ENCODE measurements at regions not wholly inside any gene's neighbourhood (a gene's known extent, or its start where the extent isn't known, plus 50 kb on each side); places are given as distances from the start of the nearest gene placed in this dataset.
"Not testable (repeated sequence)": the region's sequence is repeated elsewhere in the genome, so short reads cannot be mapped to it uniquely, and the experiment has no call there.

- DNase-seq (ENCODE audit: low spot score in 2 of 2) = no peak
- Histone ChIP-seq H3K27me3 (no peaks in the 10 kb centered on the region), H3K4me1 (peaks cover 0 to 65% (median 31%) of the 10 kb centered on the region in 4 donors), H3K9me3 (no peaks in the 10 kb centered on the region), H3K36me3 (no peaks in the 10 kb centered on the region), H3K4me3 (no peak overlapping the region), H3K27ac (peak overlapping the region in 2 of 4 donors; percentile 69 to 91)
- WGBS, 2 donors = 65 to 73% methylated on average over 38 of the region's 38 CpGs
- TF ChIP-seq, protein P1, sequence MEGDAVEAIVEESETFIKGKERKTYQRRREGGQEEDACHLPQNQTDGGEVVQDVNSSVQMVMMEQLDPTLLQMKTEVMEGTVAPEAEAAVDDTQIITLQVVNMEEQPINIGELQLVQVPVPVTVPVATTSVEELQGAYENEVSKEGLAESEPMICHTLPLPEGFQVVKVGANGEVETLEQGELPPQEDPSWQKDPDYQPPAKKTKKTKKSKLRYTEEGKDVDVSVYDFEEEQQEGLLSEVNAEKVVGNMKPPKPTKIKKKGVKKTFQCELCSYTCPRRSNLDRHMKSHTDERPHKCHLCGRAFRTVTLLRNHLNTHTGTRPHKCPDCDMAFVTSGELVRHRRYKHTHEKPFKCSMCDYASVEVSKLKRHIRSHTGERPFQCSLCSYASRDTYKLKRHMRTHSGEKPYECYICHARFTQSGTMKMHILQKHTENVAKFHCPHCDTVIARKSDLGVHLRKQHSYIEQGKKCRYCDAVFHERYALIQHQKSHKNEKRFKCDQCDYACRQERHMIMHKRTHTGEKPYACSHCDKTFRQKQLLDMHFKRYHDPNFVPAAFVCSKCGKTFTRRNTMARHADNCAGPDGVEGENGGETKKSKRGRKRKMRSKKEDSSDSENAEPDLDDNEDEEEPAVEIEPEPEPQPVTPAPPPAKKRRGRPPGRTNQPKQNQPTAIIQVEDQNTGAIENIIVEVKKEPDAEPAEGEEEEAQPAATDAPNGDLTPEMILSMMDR (IDR thresholded peaks at IDR 0.05) = no peak
- TF ChIP-seq POLR2A (IDR thresholded peaks at IDR 0.05) = no peak
- no peak for TF ChIP-seq EP300 (IDR thresholded peaks at IDR 0.05)
Measured at GRCh38 chr16:85284141-85284817, 172.0 kb upstream of the CIBAR2 start.

GRCh38 chr16:85285681-85286065, 173.4 kb upstream of the CIBAR2 start:
- H3K9me3 ChIP-seq = no peaks in the 10 kb centered on the region
- TF ChIP-seq, protein P1 (IDR thresholded peaks at IDR 0.05) = no peak
- peak in 1 of 2 donors; percentile 15 for TF ChIP-seq POLR2A (IDR thresholded peaks at IDR 0.05)
- H3K27ac ChIP-seq = peak overlapping the region; percentile 53 to 91 (median 74)
- no peaks in the 10 kb centered on the region for H3K36me3 ChIP-seq
- no peaks in the 10 kb centered on the region for H3K27me3 ChIP-seq
- DNase-seq (ENCODE audit: low spot score in 2 of 2) = no peak
- H3K4me1 ChIP-seq = peaks cover 0 to 70% (median 38%) of the 10 kb centered on the region in 4 donors
- no peak overlapping the region for H3K4me3 ChIP-seq
- 41 to 54% methylated on average over 7 of the region's 7 CpGs for WGBS, 2 donors

GRCh38 chr16:85286066-85286831, 174.0 kb upstream of the CIBAR2 start:
- WGBS, 2 donors = 37 to 41% methylated on average over 29 of the region's 29 CpGs
- no peak overlapping the region for H3K4me3 ChIP-seq
- H3K27me3 ChIP-seq = no peaks in the 10 kb centered on the region
- no peaks in the 10 kb centered on the region for H3K36me3 ChIP-seq
- TF ChIP-seq POLR2A (IDR thresholded peaks at IDR 0.05) (no peak), EP300 (IDR thresholded peaks at IDR 0.05) (peak; percentile 32 to 97)
- H3K27ac ChIP-seq = peak overlapping the region; percentile 71 to 93 (median 85)
- DNase-seq (ENCODE audit: low spot score in 2 of 2) = peak; percentile 63 to 72
- no peaks in the 10 kb centered on the region for H3K9me3 ChIP-seq
- peaks cover 0 to 76% (median 44%) of the 10 kb centered on the region in 4 donors for H3K4me1 ChIP-seq

DNA sequence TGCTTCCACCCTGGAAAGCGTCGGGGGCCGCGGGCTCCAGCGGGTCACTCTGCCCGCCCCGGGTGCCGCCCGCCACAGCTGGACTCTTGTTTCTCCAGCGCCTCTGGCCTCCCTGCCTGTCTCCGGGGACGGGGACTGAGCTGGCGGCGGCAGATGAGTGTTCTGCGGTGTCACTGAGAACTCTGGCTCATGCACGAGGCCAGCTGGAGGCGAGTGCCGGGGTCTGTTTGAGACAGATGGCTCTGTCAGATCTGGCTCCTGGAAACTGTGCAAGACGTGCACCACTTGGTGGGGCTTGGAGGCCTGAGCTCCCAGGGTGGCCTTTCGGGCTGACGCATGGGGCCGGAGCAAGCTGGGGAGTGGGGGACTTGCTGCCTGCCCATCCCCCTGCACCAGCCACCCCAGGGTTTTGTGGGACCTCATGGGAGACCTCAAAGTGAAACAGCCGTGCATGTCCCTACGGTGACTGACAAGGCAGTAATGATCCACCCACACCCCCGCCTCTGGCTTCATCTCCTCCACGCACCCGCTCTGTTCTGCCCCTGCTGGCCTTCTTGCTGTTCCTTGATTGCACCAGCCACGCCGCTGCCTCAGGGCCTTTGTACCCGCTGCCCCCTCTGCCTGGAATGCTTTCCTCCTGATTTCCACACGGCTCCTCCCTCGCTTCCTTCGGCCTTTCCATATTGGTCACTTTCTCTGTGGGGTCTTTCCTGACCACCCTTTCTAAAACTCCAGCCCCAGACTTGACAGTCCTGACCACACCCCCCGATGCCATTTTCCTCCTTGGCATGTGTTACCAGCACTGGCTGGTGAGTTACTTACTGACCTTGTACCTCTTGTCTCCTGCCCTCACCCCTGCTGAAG, 174.9 kb upstream of the CIBAR2 start:
- DNase-seq (ENCODE audit: low spot score in 2 of 2) = peak in 1 of 2 donors; percentile 37
- WGBS, 2 donors = 54 to 55% methylated on average over 29 to 31 of the region's 34 CpGs
- H3K36me3 ChIP-seq = no peaks in the 10 kb centered on the region
- TF ChIP-seq, protein P1 (IDR thresholded peaks at IDR 0.05) = no peak
- TF ChIP-seq POLR2A (IDR thresholded peaks at IDR 0.05) (no peak), EP300 (IDR thresholded peaks at IDR 0.05) (peak in 1 of 2 donors; percentile 22)
- H3K4me3 ChIP-seq = peak overlapping the region in 1 of 4 donors; percentile 36
- H3K27ac ChIP-seq = peak overlapping the region; percentile 71 to 93 (median 85)
- peaks cover 0 to 85% (median 52%) of the 10 kb centered on the region in 4 donors for H3K4me1 ChIP-seq
- H3K27me3 ChIP-seq = no peaks in the 10 kb centered on the region
- H3K9me3 ChIP-seq = no peaks in the 10 kb centered on the region

- H3K9me3 ChIP-seq; DNase-seq (ENCODE audit: low spot score in 2 of 2); H3K27me3 ChIP-seq; H3K36me3 ChIP-seq; H3K4me3 ChIP-seq: not testable (repeated sequence)
- 92 to 95% methylated on average over 13 of the region's 13 CpGs for WGBS, 2 donors
- Histone ChIP-seq H3K4me1 (peaks cover 0 to 91% (median 52%) of the 10 kb centered on the region in 4 donors), H3K27ac (peak overlapping the region; percentile 71 to 93 (median 85))
Measured at GRCh38 chr16:85287815-85288109, 175.5 kb upstream of the CIBAR2 start.
